H9 (cell line): ENCODE measurements at regions not wholly inside any gene's neighbourhood (a gene's known extent, or its start where the extent isn't known, plus 50 kb on each side); places are given as distances from the start of the nearest gene placed in this dataset.

Experiments
- DNase-seq: peaks from one replicate; pipeline ENCODE4 v3.0.0-alpha.2; 2017
- H2AFZ ChIP-seq: one replicate; pipeline ENCODE4 v1.6.1; 2013; ENCODE audit warnings: mild to moderate bottlenecking, low read length, control low read depth, moderate library complexity
- H2AK5ac ChIP-seq: 2 replicates; pipeline ENCODE4 v1.6.1; 2013; ENCODE audit warnings: low read length, control low read depth, mixed read lengths; ENCODE audit not compliant: insufficient read length
- H2BK120ac ChIP-seq: one replicate; pipeline ENCODE4 v1.6.1; 2013; ENCODE audit warnings: low read depth, mild to moderate bottlenecking, low read length, control low read depth, inconsistent platforms; ENCODE audit not compliant: poor library complexity, severe bottlenecking
- H2BK12ac ChIP-seq: 2 replicates; pipeline ENCODE4 v1.6.1; 2013; ENCODE audit warnings: low read length, control low read depth, mixed read lengths, low read depth; ENCODE audit not compliant: insufficient read length
- H2BK15ac ChIP-seq: 2 replicates; pipeline ENCODE4 v1.6.1; 2013; ENCODE audit warnings: low read depth, low read length, control low read depth
- H2BK20ac ChIP-seq: one replicate; pipeline ENCODE4 v1.6.1; 2013; ENCODE audit warnings: low read depth, mild to moderate bottlenecking, low read length, control low read depth, inconsistent platforms; ENCODE audit not compliant: poor library complexity, severe bottlenecking
- H2BK5ac ChIP-seq: 2 replicates; pipeline ENCODE4 v1.6.1; 2013; ENCODE audit warnings: low read length, control low read depth, mixed read lengths; ENCODE audit not compliant: insufficient read length
- H3K14ac ChIP-seq: 2 replicates; pipeline ENCODE4 v1.6.1; 2013; ENCODE audit warnings: low read length, control low read depth; ENCODE audit not compliant: insufficient read depth
- H3K18ac ChIP-seq: 2 replicates; pipeline ENCODE4 v1.6.1; 2013; ENCODE audit warnings: low read depth, mild to moderate bottlenecking, mixed read lengths, low read length, control low read depth; ENCODE audit not compliant: insufficient read length
- H3K23ac ChIP-seq: 2 replicates; pipeline ENCODE4 v1.6.1; 2013; ENCODE audit warnings: low read length, control low read depth, mixed read lengths, low read depth; ENCODE audit not compliant: insufficient read length
- H3K23me2 ChIP-seq: 2 replicates; pipeline ENCODE4 v1.6.1; 2013; ENCODE audit warnings: low read depth, mild to moderate bottlenecking, mixed read lengths, low read length, control low read depth; ENCODE audit not compliant: insufficient read length, poor library complexity, severe bottlenecking
- H3K27ac ChIP-seq: 2 replicates; pipeline ENCODE4 v1.5.1; 2013; ENCODE audit warnings: low read length, control low read depth, mixed read lengths, low read depth; ENCODE audit not compliant: insufficient read length
- H3K27me3 ChIP-seq: 2 replicates; pipeline ENCODE4 v1.6.1; 2013; ENCODE audit warnings: low read length, control low read depth, inconsistent platforms; ENCODE audit not compliant: insufficient read depth
- H3K4ac ChIP-seq: 2 replicates; pipeline ENCODE4 v1.6.1; 2013; ENCODE audit warnings: low read depth, mild to moderate bottlenecking, control low read depth, inconsistent platforms, low read length, moderate library complexity
- H3K4me1 ChIP-seq: 2 replicates; pipeline ENCODE4 v1.6.1; 2013; ENCODE audit warnings: low read length, control low read depth, inconsistent platforms; ENCODE audit not compliant: insufficient read depth
- H3K4me2 ChIP-seq: 2 replicates; pipeline ENCODE4 v1.6.1; 2013; ENCODE audit warnings: low read length, control low read depth, mixed read lengths; ENCODE audit not compliant: insufficient read length, insufficient read depth
- H3K56ac ChIP-seq: 2 replicates; pipeline ENCODE4 v1.6.1; 2013; ENCODE audit warnings: low read depth, mild to moderate bottlenecking, mixed read lengths, low read length, control low read depth; ENCODE audit not compliant: insufficient read length
- H3K79me1 ChIP-seq: 2 replicates; pipeline ENCODE4 v1.6.1; 2013; ENCODE audit warnings: low read depth, mild to moderate bottlenecking, moderate library complexity, low read length, control low read depth, inconsistent platforms; ENCODE audit not compliant: insufficient read depth, poor library complexity, severe bottlenecking
- H3K79me2 ChIP-seq: 2 replicates; pipeline ENCODE4 v1.6.1; 2013; ENCODE audit warnings: low read length, control low read depth, inconsistent platforms; ENCODE audit not compliant: insufficient read depth
- H3K9ac ChIP-seq: 2 replicates; pipeline ENCODE4 v1.6.1; 2013; ENCODE audit warnings: low read length, control low read depth, mixed read lengths; ENCODE audit not compliant: insufficient read length; ENCODE audit errors: extremely low read depth
- H3K9me3 ChIP-seq: one replicate; pipeline ENCODE4 v1.6.1; 2013; ENCODE audit warnings: low read depth, low read length, inconsistent platforms; ENCODE audit not compliant: control insufficient read depth
- H3T11ph ChIP-seq: one replicate; pipeline ENCODE4 v1.6.1; 2013; ENCODE audit warnings: mild to moderate bottlenecking, low read length, control low read depth, inconsistent platforms
- H4K20me1 ChIP-seq: one replicate; pipeline ENCODE4 v1.6.1; 2013; ENCODE audit not compliant: control insufficient read depth, insufficient read length, insufficient read depth
- H4K5ac ChIP-seq: 2 replicates; pipeline ENCODE4 v1.6.1; 2013; ENCODE audit warnings: low read depth, mild to moderate bottlenecking, mixed read lengths, low read length, control low read depth; ENCODE audit not compliant: insufficient read length
- H4K8ac ChIP-seq: replicated peaks from 2 replicates; pipeline ENCODE4 v1.6.1; 2013; ENCODE audit warnings: low read length, control low read depth, mixed read lengths, low read depth; ENCODE audit not compliant: insufficient read length
- H4K91ac ChIP-seq: 2 replicates; pipeline ENCODE4 v1.6.1; 2013; ENCODE audit warnings: low read depth, mild to moderate bottlenecking, moderate library complexity, mixed read lengths, low read length, control low read depth; ENCODE audit not compliant: insufficient read length
- H3K27ac Mint-ChIP-seq, 3 experiments: 2 replicates in 2 of 3; 3 replicates in 1 of 3; pipeline ENCODE4 v1.8.0; 2020 to 2021; ENCODE audit warnings: mixed read lengths in 3 of 3, mild to moderate bottlenecking in 1 of 3, moderate library complexity in 1 of 3
- H3K27me3 Mint-ChIP-seq: 2 replicates; pipeline ENCODE4 v1.8.0; 2021; ENCODE audit warnings: low read depth, mild to moderate bottlenecking, moderate library complexity, mixed read lengths
- H3K36me3 Mint-ChIP-seq, 3 experiments: 2 replicates in 2 of 3; 3 replicates in 1 of 3; pipeline ENCODE4 v1.8.0; 2020 to 2021; ENCODE audit warnings: low read depth in 3 of 3, mixed read lengths in 3 of 3; ENCODE audit not compliant: insufficient read depth in 1 of 3
- H3K4me1 Mint-ChIP-seq, 2 experiments: 2 replicates each; pipeline ENCODE4 v1.8.0; 2020; ENCODE audit warnings: mixed read lengths in 2 of 2
- H3K4me3 Mint-ChIP-seq, 2 experiments: 2 replicates in 1 of 2; 3 replicates in 1 of 2; pipeline ENCODE4 v1.8.0; 2020 to 2021; ENCODE audit warnings: mild to moderate bottlenecking in 2 of 2, mixed read lengths in 2 of 2, moderate library complexity in 1 of 2
- H3K9me3 Mint-ChIP-seq, 2 experiments: 2 replicates in 1 of 2; 3 replicates in 1 of 2; pipeline ENCODE4 v1.8.0; 2020; ENCODE audit warnings: mild to moderate bottlenecking in 2 of 2, mixed read lengths in 2 of 2, moderate library complexity in 1 of 2
- whole genome bisulfite sequencing: extraction: QIAGEN DNeasy Blood & Tissue Kit; methylation state at CpG from one replicate; pipeline ENCODE4 v1.1.7; 2013; ENCODE audit warnings: missing lambda C conversion rate, low lambda C conversion rate, mixed read lengths; ENCODE audit not compliant: insufficient read length; ENCODE audit errors: extremely low coverage; 5-methylcytosine and 5-hydroxymethylcytosine counted together
- TF ChIP-seq, protein P1 (sequence below): fragments of 200-600 bp; sonication (generic); conservative IDR thresholded peaks from 3 replicates; pipeline ENCODE4 v1.8.0; 2021; ENCODE audit warnings: antibody characterized with exemption, mild to moderate bottlenecking

DNA sequence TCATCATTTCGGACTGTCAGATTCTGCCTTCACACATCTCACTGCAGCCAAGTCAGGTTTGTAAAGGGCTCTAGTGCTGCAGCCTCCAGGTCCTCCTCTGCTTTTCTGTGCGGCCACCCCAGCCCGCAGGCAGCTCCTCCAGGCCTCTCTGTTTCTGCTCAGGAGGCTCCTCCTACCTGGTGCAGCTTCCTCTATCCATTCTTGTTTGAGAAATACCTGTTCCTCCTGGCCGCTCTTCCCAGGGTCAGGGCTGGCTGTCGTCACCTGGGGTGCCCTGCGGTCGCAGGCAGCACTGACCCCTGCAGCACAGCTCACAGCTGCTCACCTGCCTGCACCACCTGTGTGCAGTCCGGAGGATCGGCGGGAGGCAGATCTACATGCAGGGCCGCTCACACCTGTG lies 387.7 kb upstream of the IRX4 start:
- TF ChIP-seq, protein P1, sequence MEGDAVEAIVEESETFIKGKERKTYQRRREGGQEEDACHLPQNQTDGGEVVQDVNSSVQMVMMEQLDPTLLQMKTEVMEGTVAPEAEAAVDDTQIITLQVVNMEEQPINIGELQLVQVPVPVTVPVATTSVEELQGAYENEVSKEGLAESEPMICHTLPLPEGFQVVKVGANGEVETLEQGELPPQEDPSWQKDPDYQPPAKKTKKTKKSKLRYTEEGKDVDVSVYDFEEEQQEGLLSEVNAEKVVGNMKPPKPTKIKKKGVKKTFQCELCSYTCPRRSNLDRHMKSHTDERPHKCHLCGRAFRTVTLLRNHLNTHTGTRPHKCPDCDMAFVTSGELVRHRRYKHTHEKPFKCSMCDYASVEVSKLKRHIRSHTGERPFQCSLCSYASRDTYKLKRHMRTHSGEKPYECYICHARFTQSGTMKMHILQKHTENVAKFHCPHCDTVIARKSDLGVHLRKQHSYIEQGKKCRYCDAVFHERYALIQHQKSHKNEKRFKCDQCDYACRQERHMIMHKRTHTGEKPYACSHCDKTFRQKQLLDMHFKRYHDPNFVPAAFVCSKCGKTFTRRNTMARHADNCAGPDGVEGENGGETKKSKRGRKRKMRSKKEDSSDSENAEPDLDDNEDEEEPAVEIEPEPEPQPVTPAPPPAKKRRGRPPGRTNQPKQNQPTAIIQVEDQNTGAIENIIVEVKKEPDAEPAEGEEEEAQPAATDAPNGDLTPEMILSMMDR: no peak
- H2BK5ac ChIP-seq: no peak overlapping the region

More for the DNA sequence above, 387.7 kb upstream of the IRX4 start:
- Histone ChIP-seq H3K9ac (no peak overlapping the region), H3K4me1 (no peaks in the 10 kb centered on the region), H2AK5ac (no peak overlapping the region), H4K91ac (no peak overlapping the region), H4K5ac (no peak overlapping the region), H3K9me3 (no peaks in the 10 kb centered on the region), H3K27me3 (no peaks in the 10 kb centered on the region), H2BK20ac (no peak overlapping the region), H4K8ac (no peak overlapping the region), H3K18ac (no peak overlapping the region), H2AFZ (no peak overlapping the region), H3K4me2 (no peak overlapping the region), H3T11ph (no peak overlapping the region), H4K20me1 (no peaks in the 10 kb centered on the region), H2BK120ac (no peak overlapping the region), H3K4ac (no peak overlapping the region), H2BK15ac (no peak overlapping the region), H3K79me1 (no peaks in the 10 kb centered on the region), H3K56ac (no peak overlapping the region), H3K79me2 (no peaks in the 10 kb centered on the region), H3K14ac (no peak overlapping the region; the same call in 1 of the 2 replicates), H2BK12ac (no peak overlapping the region), H3K23me2 (no peaks in the 10 kb centered on the region), H3K27ac (no peak overlapping the region), H3K23ac (no peak overlapping the region)
- WGBS: no CpG with 5 or more reads among the region's 11 CpGs
- Mint-ChIP-seq H3K4me3 (no peak overlapping the region), H3K36me3 (peaks cover 0 to 4% (median 0%) of the 10 kb centered on the region in 3 experiments; a peak in 1 of 7 replicates), H3K9me3 (no peaks in the 10 kb centered on the region; a peak in 2 of 5 replicates), H3K4me1 (peaks cover 17 to 19% of the 10 kb centered on the region in 2 experiments), H3K27ac (peak overlapping the region in 1 of 3 experiments; percentile 72; a peak in 1 of 7 replicates), H3K27me3 (no peaks in the 10 kb centered on the region; the same call in 1 of the 2 replicates)
- DNase-seq: peak; percentile 48
